Memory B cell (primary cell): ENCODE measurements at regions not wholly inside any gene's neighbourhood (a gene's known extent, or its start where the extent isn't known, plus 50 kb on each side); places are given as distances from the start of the nearest gene placed in this dataset.

ENCODE experiments used
- ATAC-seq: fragments of 150-1000 bp; cut with Tn5 transposase; 2 replicates; pipeline ENCODE4 v1.10.0; 2021; ENCODE audit warnings: low read depth, mild to moderate bottlenecking, moderate library complexity
- DNase-seq, 2 donors: peaks; one replicate each; pipeline ENCODE4 v3.0.0; 2022; ENCODE audit warnings: low spot score in 2 of 2
- H3K27ac Mint-ChIP-seq: one replicate; pipeline ENCODE4 v1.8.0; 2022; ENCODE audit warnings: mild to moderate bottlenecking, moderate library complexity, mixed read lengths
- H3K27me3 Mint-ChIP-seq: one replicate; pipeline ENCODE4 v1.8.0; 2022; ENCODE audit warnings: mixed read lengths
- H3K36me3 Mint-ChIP-seq: one replicate; pipeline ENCODE4 v1.8.0; 2022; ENCODE audit warnings: mild to moderate bottlenecking, mixed read lengths
- H3K4me1 Mint-ChIP-seq: one replicate; pipeline ENCODE4 v1.8.0; 2022; ENCODE audit warnings: mixed read lengths
- H3K4me3 Mint-ChIP-seq: one replicate; pipeline ENCODE4 v1.8.0; 2022; ENCODE audit warnings: mild to moderate bottlenecking, moderate library complexity, mixed read lengths
- H3K9me3 Mint-ChIP-seq: one replicate; pipeline ENCODE4 v1.8.0; 2022; ENCODE audit warnings: mixed read lengths

GRCh38 chr2:42929546-42930024 lies 137.2 kb upstream of the HAAO start:
- Mint-ChIP-seq H3K9me3 (no peaks in the 10 kb centered on the region), H3K4me3 (no peak overlapping the region), H3K36me3 (peaks cover 2% of the 10 kb centered on the region), H3K4me1 (peaks cover 4% of the 10 kb centered on the region), H3K27me3 (peaks cover 3% of the 10 kb centered on the region), H3K27ac (no peak overlapping the region)
- no peak for DNase-seq
- no peak for ATAC-seq

- Mint-ChIP-seq H3K27me3 (peaks cover 3% of the 10 kb centered on the region), H3K36me3 (peaks cover 2% of the 10 kb centered on the region), H3K4me1 (peaks cover 4% of the 10 kb centered on the region), H3K4me3 (no peak overlapping the region), H3K9me3 (no peaks in the 10 kb centered on the region), H3K27ac (no peak overlapping the region)
- DNase-seq (no peak), ATAC-seq (no peak)
Measured at GRCh38 chr2:42928692-42929545, 136.5 kb upstream of the HAAO start.

DNA sequence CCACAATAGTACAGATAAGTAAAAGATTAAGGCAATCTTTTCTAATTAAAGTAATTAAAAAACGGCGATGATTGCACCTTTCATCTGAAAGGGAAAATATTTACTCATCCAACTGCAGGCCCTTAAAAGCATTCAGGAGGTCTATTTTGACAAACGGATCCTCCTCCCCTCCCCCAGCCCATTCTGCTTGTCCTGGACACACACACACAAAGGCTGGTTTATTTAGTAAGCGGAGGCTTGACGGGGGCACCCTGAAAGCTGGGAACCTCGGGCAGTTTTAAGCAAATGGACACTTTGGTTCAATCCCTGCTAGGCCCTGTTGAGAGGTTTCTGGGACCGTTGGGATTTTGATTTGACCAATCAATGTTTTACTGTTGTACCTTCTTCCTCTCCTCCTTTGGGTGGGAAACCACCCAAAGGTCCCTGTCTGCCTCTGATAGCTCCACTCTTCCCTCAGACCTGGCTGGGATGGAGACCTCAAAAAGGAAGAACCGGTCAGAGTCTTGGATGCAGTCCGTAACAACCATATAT lies 135.8 kb upstream of the HAAO start:
- no peak for DNase-seq

GRCh38 chr2:42927334-42928160 lies 135.2 kb upstream of the HAAO start:
- H3K27me3 Mint-ChIP-seq: peaks cover 3% of the 10 kb centered on the region
- peaks cover 2% of the 10 kb centered on the region for H3K36me3 Mint-ChIP-seq
- no peaks in the 10 kb centered on the region for H3K9me3 Mint-ChIP-seq
- DNase-seq (no peak), ATAC-seq (no peak)
- peaks cover 4% of the 10 kb centered on the region for H3K4me1 Mint-ChIP-seq
- no peak overlapping the region for H3K4me3 Mint-ChIP-seq
- no peak overlapping the region for H3K27ac Mint-ChIP-seq

More for the DNA sequence above, 135.8 kb upstream of the HAAO start:
- Mint-ChIP-seq H3K4me3 (no peak overlapping the region), H3K9me3 (no peaks in the 10 kb centered on the region), H3K36me3 (peaks cover 2% of the 10 kb centered on the region), H3K4me1 (peaks cover 4% of the 10 kb centered on the region), H3K27ac (no peak overlapping the region), H3K27me3 (peaks cover 3% of the 10 kb centered on the region)
- ATAC-seq: no peak

GRCh38 chr2:42926434-42927333 lies 134.3 kb upstream of the HAAO start:
- ATAC-seq (no peak), DNase-seq (no peak)
- peaks cover 7% of the 10 kb centered on the region for H3K27me3 Mint-ChIP-seq
- peaks cover 2% of the 10 kb centered on the region for H3K36me3 Mint-ChIP-seq
- peaks cover 4% of the 10 kb centered on the region for H3K4me1 Mint-ChIP-seq
- no peak overlapping the region for H3K4me3 Mint-ChIP-seq
- H3K9me3 Mint-ChIP-seq: no peaks in the 10 kb centered on the region
- H3K27ac Mint-ChIP-seq: no peak overlapping the region

DNA sequence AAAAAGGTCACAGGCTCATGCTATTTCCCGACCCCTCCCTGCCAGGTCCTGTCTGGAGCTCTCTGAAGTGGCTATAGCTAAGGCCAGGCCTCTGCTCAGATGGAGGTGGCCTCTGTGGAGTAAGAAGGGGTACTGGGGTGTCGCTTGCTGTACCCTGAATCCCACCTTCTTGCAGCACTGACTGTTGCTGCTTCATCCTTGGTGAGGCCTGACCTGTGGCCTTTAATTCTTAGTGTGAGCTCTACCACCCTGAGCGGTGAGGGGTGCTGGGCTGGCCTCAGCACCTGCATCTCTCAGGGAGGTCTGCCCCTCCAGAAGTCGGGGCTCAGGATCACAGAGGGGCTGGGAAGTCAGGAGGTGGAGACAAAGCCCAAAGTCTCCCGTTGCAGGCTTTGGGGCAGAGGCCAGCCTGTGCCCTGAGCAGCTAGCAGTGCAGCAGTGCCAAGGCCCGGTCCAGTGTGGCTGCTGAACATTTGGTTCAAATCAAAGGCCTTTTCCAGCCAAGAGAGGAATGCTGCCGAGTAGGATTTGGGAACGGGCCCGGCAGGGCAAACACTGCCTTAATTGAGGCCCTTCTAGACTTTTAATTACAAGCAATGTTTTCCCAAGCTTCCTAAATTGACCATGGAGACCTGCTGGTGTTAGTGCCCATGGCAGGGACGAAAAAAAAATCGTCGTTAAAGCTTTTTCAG lies 133.5 kb upstream of the HAAO start:
- Mint-ChIP-seq H3K4me1 (no peaks in the 10 kb centered on the region), H3K36me3 (no peaks in the 10 kb centered on the region), H3K4me3 (no peak overlapping the region), H3K27ac (no peak overlapping the region), H3K9me3 (no peaks in the 10 kb centered on the region), H3K27me3 (peaks cover 11% of the 10 kb centered on the region)
- ATAC-seq (no peak), DNase-seq (no peak)

DNA sequence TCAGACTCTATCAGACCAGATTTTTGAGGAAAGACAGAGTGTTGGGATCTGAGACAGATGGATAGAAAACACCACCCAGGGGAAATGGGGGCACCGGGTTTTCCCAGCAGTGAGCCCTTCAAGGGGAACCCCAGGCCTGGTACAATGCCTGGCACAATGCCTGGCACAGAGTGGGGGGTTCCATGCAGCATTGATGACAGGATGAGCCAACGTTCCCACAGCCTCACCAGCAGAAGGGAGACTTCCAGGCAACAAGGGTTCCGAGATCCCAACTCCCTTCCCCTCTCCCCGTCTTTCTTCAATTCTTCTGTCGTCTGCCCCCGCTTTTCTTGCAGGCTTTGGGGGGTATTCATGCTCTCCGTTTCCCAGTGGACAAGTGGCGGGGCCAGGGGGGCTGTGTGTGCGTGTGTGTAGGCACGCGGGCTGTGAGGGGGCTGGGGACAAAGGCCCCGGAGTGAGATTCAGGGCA lies 132.1 kb upstream of the HAAO start:
- Mint-ChIP-seq H3K9me3 (no peaks in the 10 kb centered on the region), H3K4me1 (no peaks in the 10 kb centered on the region), H3K27ac (no peak overlapping the region), H3K36me3 (no peaks in the 10 kb centered on the region), H3K4me3 (no peak overlapping the region), H3K27me3 (peaks cover 11% of the 10 kb centered on the region)
- no peak for DNase-seq
- ATAC-seq: no peak

- Mint-ChIP-seq H3K9me3 (no peaks in the 10 kb centered on the region), H3K4me3 (no peak overlapping the region)
Measured at GRCh38 chr2:42923580-42924417, 131.4 kb upstream of the HAAO start.

GRCh38 chr2:42922790-42923579 lies 130.6 kb upstream of the HAAO start:
- Mint-ChIP-seq H3K36me3 (no peaks in the 10 kb centered on the region), H3K4me1 (no peaks in the 10 kb centered on the region), H3K9me3 (no peaks in the 10 kb centered on the region), H3K27ac (no peak overlapping the region), H3K4me3 (no peak overlapping the region), H3K27me3 (peaks cover 16% of the 10 kb centered on the region)
- no peak for ATAC-seq
- no peak for DNase-seq

More at GRCh38 chr2:42923580-42924417, 131.4 kb upstream of the HAAO start:
- no peak overlapping the region for H3K27ac Mint-ChIP-seq
- no peaks in the 10 kb centered on the region for H3K36me3 Mint-ChIP-seq
- ATAC-seq: no peak
- H3K4me1 Mint-ChIP-seq: no peaks in the 10 kb centered on the region
- peaks cover 14% of the 10 kb centered on the region for H3K27me3 Mint-ChIP-seq
- DNase-seq: no peak

- no peak for ATAC-seq
Measured at GRCh38 chr2:42922293-42922692, 129.9 kb upstream of the HAAO start.

DNA sequence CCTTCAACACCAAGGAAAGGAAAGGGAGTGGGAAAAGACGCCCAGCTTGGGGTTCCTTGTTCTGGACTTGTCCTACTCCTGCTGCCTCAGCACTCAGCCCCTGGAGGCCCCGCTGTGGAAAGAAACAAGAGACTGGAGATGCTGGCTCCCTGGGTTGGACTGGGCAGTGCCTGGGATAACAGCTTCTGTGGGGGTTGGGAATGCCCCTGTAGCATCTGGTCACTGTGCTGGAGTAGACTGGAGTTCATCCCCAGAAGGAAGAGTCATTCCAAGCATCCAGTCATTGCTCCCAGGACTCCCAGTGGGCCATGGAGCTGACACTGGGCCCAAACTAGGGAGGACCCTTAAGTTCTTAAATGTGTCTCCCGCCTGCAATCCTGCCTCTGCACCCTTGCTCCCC lies 129.3 kb upstream of the HAAO start:
- Mint-ChIP-seq H3K9me3 (no peaks in the 10 kb centered on the region), H3K27ac (no peak overlapping the region), H3K4me3 (no peak overlapping the region), H3K36me3 (no peaks in the 10 kb centered on the region), H3K27me3 (peaks cover 16% of the 10 kb centered on the region), H3K4me1 (peaks cover 5% of the 10 kb centered on the region)
- ATAC-seq (no peak), DNase-seq (no peak)

More at GRCh38 chr2:42922293-42922692, 129.9 kb upstream of the HAAO start:
- Mint-ChIP-seq H3K27ac (no peak overlapping the region), H3K4me1 (peaks cover 3% of the 10 kb centered on the region), H3K9me3 (no peaks in the 10 kb centered on the region), H3K4me3 (no peak overlapping the region), H3K36me3 (no peaks in the 10 kb centered on the region), H3K27me3 (peaks cover 16% of the 10 kb centered on the region)
- no peak for DNase-seq

- Mint-ChIP-seq H3K36me3 (no peaks in the 10 kb centered on the region), H3K27ac (no peak overlapping the region), H3K9me3 (no peaks in the 10 kb centered on the region), H3K4me3 (no peak overlapping the region), H3K27me3 (peaks cover 16% of the 10 kb centered on the region), H3K4me1 (peaks cover 5% of the 10 kb centered on the region)
- DNase-seq (no peak), ATAC-seq (no peak)
Measured at GRCh38 chr2:42921147-42921520, 128.8 kb upstream of the HAAO start.
